ENCODE measurements at regions not wholly inside any gene's neighbourhood (a gene's known extent, or its start where the extent isn't known, plus 50 kb on each side); places are given as distances from the start of the nearest gene placed in this dataset.
"Not testable (repeated sequence)": the region's sequence is repeated elsewhere in the genome, so short reads cannot be mapped to it uniquely, and the experiment has no call there.

DNA sequence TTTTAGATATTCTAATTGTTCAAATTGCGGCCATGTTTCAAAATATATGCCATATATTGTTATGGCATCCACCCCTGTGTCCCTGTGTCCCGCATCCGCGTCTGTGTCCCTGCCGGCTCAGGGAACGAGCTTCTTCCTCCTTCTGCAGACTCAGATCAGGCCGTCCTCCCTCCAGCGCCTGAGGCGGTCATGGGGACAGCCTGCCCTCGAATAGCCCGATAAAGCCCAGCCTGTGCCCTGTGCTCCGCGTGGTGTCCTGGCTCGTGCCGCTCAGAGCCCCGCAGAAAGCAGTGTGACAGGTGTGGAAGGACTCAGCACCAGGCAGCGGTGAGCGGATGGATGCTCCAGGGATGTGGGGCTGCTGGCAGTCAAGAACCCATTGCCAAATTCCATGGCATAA, 663.4 kb upstream of the DEFB115 start:
- ChIA-PET POLR2A (ENCODE audit: partially characterized antibody) (no interaction called here), CTCF (ENCODE audit: partially characterized antibody) (no interaction called here)
- Histone ChIP-seq H3K9me3 (ENCODE audit: control insufficient read depth in 1 of 2, low read length in 2 of 2) (no peaks in the 10 kb centered on the region), H3K27ac (ENCODE audit: low read depth, low read length) (no peak overlapping the region), H3K27me3 (ENCODE audit: insufficient read depth, low read length) (no peaks in the 10 kb centered on the region), H3K4me1 (ENCODE audit: insufficient read depth, low read length) (no peaks in the 10 kb centered on the region), H3K36me3 (ENCODE audit: insufficient read depth, low read length) (no peaks in the 10 kb centered on the region), H3K4me3 (ENCODE audit: low read length in 2 of 2) (no peak overlapping the region)
- no peak overlapping the region for H3K27ac Mint-ChIP-seq
- H3K4me1 Mint-ChIP-seq = no peaks in the 10 kb centered on the region
- peaks cover 0 to 20% (median 2%) of the 10 kb centered on the region in 8 donors for H3K9me3 Mint-ChIP-seq
- no peaks in the 10 kb centered on the region for H3K36me3 Mint-ChIP-seq
- H3K4me3 Mint-ChIP-seq = no peak overlapping the region
- DNase-seq = no peak
- peaks cover 0 to 2% of the 10 kb centered on the region in 2 donors for H3K27me3 Mint-ChIP-seq
- intact Hi-C loops (cut with micrococcal nuclease) = no loop called here

DNA sequence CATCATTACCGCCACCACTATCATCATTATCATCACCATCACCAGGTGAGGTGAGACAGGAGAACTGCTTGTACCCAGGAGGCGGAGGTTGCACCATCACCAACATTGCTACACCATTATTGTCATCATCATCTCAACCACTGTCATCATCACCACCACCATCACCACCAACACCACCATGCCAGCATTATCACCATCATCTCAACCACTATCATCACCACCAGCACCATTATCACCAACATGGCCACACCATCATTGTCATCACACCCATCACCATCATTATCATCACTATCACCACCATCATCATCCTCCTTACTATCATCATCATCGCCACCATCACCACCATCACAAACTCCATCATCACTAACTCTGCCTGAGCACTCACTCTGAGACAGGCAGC, 661.8 kb upstream of the DEFB115 start:
- no peak overlapping the region for H3K4me3 Mint-ChIP-seq
- intact Hi-C loops (cut with micrococcal nuclease) = no loop called here
- Histone ChIP-seq H3K4me3 (ENCODE audit: low read length in 2 of 2) (no peak overlapping the region), H3K9me3 (ENCODE audit: control insufficient read depth in 1 of 2, low read length in 2 of 2) (no peaks in the 10 kb centered on the region), H3K27ac (ENCODE audit: low read depth, low read length) (no peak overlapping the region), H3K27me3 (ENCODE audit: insufficient read depth, low read length) (no peaks in the 10 kb centered on the region), H3K4me1 (ENCODE audit: insufficient read depth, low read length) (no peaks in the 10 kb centered on the region), H3K36me3 (ENCODE audit: insufficient read depth, low read length) (no peaks in the 10 kb centered on the region)
- H3K27me3 Mint-ChIP-seq = peaks cover 0 to 2% of the 10 kb centered on the region in 2 donors
- peaks cover 0 to 20% (median 2%) of the 10 kb centered on the region in 8 donors for H3K9me3 Mint-ChIP-seq
- CTCF ChIA-PET (ENCODE audit: partially characterized antibody) = no interaction called here
- H3K36me3 Mint-ChIP-seq = no peaks in the 10 kb centered on the region
- H3K4me1 Mint-ChIP-seq = no peaks in the 10 kb centered on the region
- H3K27ac Mint-ChIP-seq = no peak overlapping the region
- no peak for DNase-seq
- POLR2A ChIA-PET (ENCODE audit: partially characterized antibody) = no interaction called here

DNA sequence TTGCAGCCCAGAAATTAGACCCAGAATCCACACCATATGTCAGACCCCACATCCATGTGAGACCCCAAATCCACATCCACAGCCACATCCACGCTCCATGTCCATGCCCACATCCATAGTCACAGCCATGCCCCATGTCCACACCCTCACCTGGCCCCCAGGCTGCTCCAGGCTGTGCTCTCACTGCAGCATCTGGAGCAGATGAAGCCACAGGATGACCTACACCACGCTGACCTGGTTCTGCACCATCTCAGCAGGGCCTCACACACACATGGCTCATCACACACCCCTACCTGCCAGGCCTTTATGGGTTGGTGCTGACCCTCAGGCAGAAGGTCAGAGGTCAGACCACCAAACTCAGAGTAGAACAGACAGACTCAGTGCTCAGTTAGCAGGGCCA, 660.0 kb upstream of the DEFB115 start:
- H3K36me3 ChIP-seq (ENCODE audit: insufficient read depth, low read length); H3K27me3 Mint-ChIP-seq; H3K27ac Mint-ChIP-seq; H3K4me1 ChIP-seq (ENCODE audit: insufficient read depth, low read length); H3K36me3 Mint-ChIP-seq; H3K27ac ChIP-seq (ENCODE audit: low read depth, low read length); POLR2A ChIA-PET (ENCODE audit: partially characterized antibody); DNase-seq; H3K4me3 ChIP-seq (ENCODE audit: low read length in 2 of 2); H3K4me3 Mint-ChIP-seq; intact Hi-C loops (cut with micrococcal nuclease); H3K27me3 ChIP-seq (ENCODE audit: insufficient read depth, low read length); CTCF ChIA-PET (ENCODE audit: partially characterized antibody); H3K9me3 ChIP-seq (ENCODE audit: control insufficient read depth in 1 of 2, low read length in 2 of 2); H3K4me1 Mint-ChIP-seq: not testable (repeated sequence)
- peaks cover 0 to 27% (median 6%) of the 10 kb centered on the region in 8 donors for H3K9me3 Mint-ChIP-seq

DNA sequence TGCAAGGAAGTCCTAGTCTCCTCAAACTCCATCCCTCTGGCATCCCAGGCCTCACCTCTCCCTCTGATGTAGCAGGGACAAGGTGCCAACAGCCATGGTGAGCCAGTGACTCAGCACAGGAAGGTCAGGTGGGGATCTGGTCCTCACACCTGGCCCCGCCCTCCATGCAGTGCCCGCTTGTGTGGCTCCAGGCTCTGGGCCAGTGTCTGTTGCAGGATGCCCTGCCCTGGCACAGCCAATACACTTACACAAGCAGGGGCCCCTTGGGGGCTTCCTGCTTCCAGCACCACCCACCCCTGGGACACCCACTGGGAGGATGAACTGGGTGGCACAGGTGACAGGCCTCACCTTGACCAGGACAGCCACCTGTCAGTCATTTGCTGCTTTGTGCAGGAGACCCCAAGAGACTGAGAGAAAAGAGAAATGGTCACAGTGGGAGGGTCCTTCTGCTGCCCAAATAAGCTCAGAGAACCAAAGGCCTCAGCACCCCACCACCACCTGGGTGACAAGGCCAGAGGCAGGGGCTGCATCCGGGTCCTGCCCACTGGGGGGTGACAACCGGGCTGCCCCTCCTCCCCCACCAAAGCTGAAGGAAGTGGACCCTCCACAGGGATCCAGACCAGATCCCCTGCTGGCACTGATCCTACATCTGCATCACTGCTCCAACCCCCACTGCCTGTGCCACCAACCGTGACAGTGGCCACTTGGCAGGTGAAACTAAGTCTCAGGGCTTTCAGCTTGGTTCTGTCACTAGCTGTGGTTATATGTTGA, 658.8 kb upstream of the DEFB115 start:
- Histone ChIP-seq H3K4me3 (ENCODE audit: low read length in 2 of 2) (no peak overlapping the region), H3K36me3 (ENCODE audit: insufficient read depth, low read length) (no peaks in the 10 kb centered on the region), H3K27ac (ENCODE audit: low read depth, low read length) (no peak overlapping the region), H3K4me1 (ENCODE audit: insufficient read depth, low read length) (no peaks in the 10 kb centered on the region), H3K27me3 (ENCODE audit: insufficient read depth, low read length) (no peaks in the 10 kb centered on the region), H3K9me3 (ENCODE audit: control insufficient read depth in 1 of 2, low read length in 2 of 2) (no peaks in the 10 kb centered on the region)
- H3K9me3 Mint-ChIP-seq = peaks cover 0 to 23% (median 7%) of the 10 kb centered on the region in 8 donors
- H3K4me1 Mint-ChIP-seq = no peaks in the 10 kb centered on the region
- intact Hi-C loops (cut with micrococcal nuclease) = no loop called here
- no peak for DNase-seq
- no peak overlapping the region for H3K4me3 Mint-ChIP-seq
- peaks cover 0 to 2% of the 10 kb centered on the region in 2 donors for H3K27me3 Mint-ChIP-seq
- ChIA-PET CTCF (ENCODE audit: partially characterized antibody) (no interaction called here), POLR2A (ENCODE audit: partially characterized antibody) (no interaction called here)
- H3K27ac Mint-ChIP-seq = no peak overlapping the region
- no peaks in the 10 kb centered on the region for H3K36me3 Mint-ChIP-seq

DNA sequence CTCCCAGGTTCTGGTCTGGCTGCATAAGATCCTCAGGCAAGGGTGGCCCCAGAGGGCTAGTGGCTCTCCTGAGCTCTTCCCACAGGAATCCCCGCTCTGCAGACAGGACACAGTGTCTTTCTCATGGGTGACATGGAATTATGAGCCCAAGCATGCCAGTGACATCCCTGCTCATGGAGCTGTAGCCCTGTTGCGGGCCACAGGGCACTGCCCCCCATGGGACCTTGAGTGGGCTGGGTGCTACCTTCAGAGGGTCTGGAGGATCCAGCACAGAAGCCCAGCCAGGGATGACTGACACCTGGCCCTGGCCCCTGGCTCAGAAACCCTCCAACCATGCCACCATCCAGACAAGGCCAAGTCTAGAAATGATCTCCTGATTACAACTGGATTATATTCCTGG, 657.5 kb upstream of the DEFB115 start:
- POLR2A ChIA-PET (ENCODE audit: partially characterized antibody) = no interaction called here

DNA sequence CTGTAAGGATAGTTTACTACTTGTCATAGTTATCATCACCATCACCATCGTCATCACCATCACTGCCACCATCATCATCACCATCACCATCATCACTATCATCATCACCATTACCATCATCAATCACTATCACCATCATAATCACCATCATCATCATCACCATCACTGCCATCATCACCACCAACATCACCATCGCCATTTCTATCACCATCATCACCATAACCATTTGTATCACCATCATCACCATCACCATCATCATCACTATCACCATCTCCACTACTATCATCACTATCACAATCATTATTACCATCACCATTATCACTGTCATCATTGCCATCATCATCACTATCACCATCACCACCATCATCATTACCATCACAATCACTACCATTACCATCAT, 655.5 kb upstream of the DEFB115 start:
- Mint-ChIP-seq H3K27me3 (no peaks in the 10 kb centered on the region), H3K4me1 (no peaks in the 10 kb centered on the region), H3K9me3 (peaks cover 7 to 43% (median 12%) of the 10 kb centered on the region in 8 donors), H3K4me3 (no peak overlapping the region), H3K36me3 (no peaks in the 10 kb centered on the region), H3K27ac (no peak overlapping the region)
- CTCF ChIA-PET (ENCODE audit: partially characterized antibody) = no interaction called here
- no peaks in the 10 kb centered on the region for H3K36me3 ChIP-seq (ENCODE audit: insufficient read depth, low read length)
- H3K27me3 ChIP-seq (ENCODE audit: insufficient read depth, low read length) = no peaks in the 10 kb centered on the region
- no peaks in the 10 kb centered on the region for H3K4me1 ChIP-seq (ENCODE audit: insufficient read depth, low read length)
- POLR2A ChIA-PET (ENCODE audit: partially characterized antibody) = no interaction called here
- no peak overlapping the region for H3K27ac ChIP-seq (ENCODE audit: low read depth, low read length)
- H3K4me3 ChIP-seq (ENCODE audit: low read length in 2 of 2) = no peak overlapping the region
- H3K9me3 ChIP-seq (ENCODE audit: control insufficient read depth in 1 of 2, low read length in 2 of 2) = no peaks in the 10 kb centered on the region
- intact Hi-C loops (cut with micrococcal nuclease) = no loop called here
- no peak for DNase-seq

More for the DNA sequence above, 657.5 kb upstream of the DEFB115 start:
- no peaks in the 10 kb centered on the region for H3K36me3 ChIP-seq (ENCODE audit: insufficient read depth, low read length)
- Mint-ChIP-seq H3K4me3 (no peak overlapping the region), H3K36me3 (no peaks in the 10 kb centered on the region), H3K9me3 (peaks cover 3 to 33% (median 7%) of the 10 kb centered on the region in 8 donors), H3K27ac (no peak overlapping the region), H3K4me1 (no peaks in the 10 kb centered on the region), H3K27me3 (no peaks in the 10 kb centered on the region)
- H3K9me3 ChIP-seq (ENCODE audit: control insufficient read depth in 1 of 2, low read length in 2 of 2) = no peaks in the 10 kb centered on the region
- no peak for DNase-seq
- intact Hi-C loops (cut with micrococcal nuclease) = no loop called here
- no peak overlapping the region for H3K27ac ChIP-seq (ENCODE audit: low read depth, low read length)
- no peaks in the 10 kb centered on the region for H3K4me1 ChIP-seq (ENCODE audit: insufficient read depth, low read length)
- CTCF ChIA-PET (ENCODE audit: partially characterized antibody) = no interaction called here
- H3K27me3 ChIP-seq (ENCODE audit: insufficient read depth, low read length) = no peaks in the 10 kb centered on the region
- H3K4me3 ChIP-seq (ENCODE audit: low read length in 2 of 2) = no peak overlapping the region

DNA sequence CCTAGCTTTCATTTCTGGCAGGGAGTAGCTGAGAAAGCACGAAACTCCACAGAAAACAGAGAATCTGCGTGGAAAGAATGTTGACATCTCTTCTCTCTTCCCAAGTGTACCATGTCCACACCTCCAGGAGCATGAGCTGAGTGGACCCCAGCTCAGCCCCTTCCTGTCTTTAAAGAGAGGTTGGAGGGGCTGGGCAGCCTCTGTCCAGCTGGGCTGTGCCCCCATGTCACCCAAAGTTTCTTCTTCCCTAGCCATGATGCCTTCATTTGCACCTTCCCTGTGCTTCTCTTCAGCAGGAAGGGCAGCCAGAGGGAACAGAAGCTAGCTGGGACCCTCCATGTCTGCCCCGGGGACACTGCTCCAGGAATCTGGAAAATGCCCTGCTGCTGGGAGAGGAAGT, 655.0 kb upstream of the DEFB115 start:
- DNase-seq = no peak
- intact Hi-C loops (cut with micrococcal nuclease) = no loop called here
- H3K4me1 ChIP-seq (ENCODE audit: insufficient read depth, low read length) = no peaks in the 10 kb centered on the region
- H3K36me3 ChIP-seq (ENCODE audit: insufficient read depth, low read length) = no peaks in the 10 kb centered on the region
- H3K27ac ChIP-seq (ENCODE audit: low read depth, low read length) = no peak overlapping the region
- no peaks in the 10 kb centered on the region for H3K36me3 Mint-ChIP-seq
- no peaks in the 10 kb centered on the region for H3K4me1 Mint-ChIP-seq
- no peak overlapping the region for H3K27ac Mint-ChIP-seq
- H3K4me3 ChIP-seq (ENCODE audit: low read length in 2 of 2) = no peak overlapping the region
- peaks cover 7 to 40% (median 10%) of the 10 kb centered on the region in 8 donors for H3K9me3 Mint-ChIP-seq
- no peaks in the 10 kb centered on the region for H3K27me3 ChIP-seq (ENCODE audit: insufficient read depth, low read length)
- ChIA-PET POLR2A (ENCODE audit: partially characterized antibody) (no interaction called here), CTCF (ENCODE audit: partially characterized antibody) (no interaction called here)
- no peaks in the 10 kb centered on the region for H3K9me3 ChIP-seq (ENCODE audit: control insufficient read depth in 1 of 2, low read length in 2 of 2)
- H3K27me3 Mint-ChIP-seq = no peaks in the 10 kb centered on the region
- H3K4me3 Mint-ChIP-seq = no peak overlapping the region

DNA sequence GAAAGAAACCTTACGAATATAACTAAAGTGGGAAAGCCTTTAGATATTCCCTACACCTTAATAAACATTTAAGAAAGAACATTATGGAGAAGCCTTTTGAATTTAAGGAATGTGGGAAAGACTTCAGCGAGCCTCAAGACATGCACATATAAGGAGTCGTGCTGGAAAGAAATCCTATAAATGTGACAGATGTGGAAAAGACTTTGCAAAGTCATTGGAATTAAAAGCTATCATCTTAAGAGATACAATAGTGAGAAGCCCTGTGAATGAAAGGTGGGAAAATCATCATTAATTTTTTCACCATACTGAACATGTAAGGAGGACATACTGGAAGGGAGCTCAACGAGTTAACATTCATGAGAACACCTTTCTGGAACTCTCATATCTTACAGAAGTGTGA, 650.5 kb upstream of the DEFB115 start:
- no peaks in the 10 kb centered on the region for H3K4me1 ChIP-seq (ENCODE audit: insufficient read depth, low read length)
- H3K27me3 ChIP-seq (ENCODE audit: insufficient read depth, low read length) = no peaks in the 10 kb centered on the region
- POLR2A ChIA-PET (ENCODE audit: partially characterized antibody) = no interaction called here
- H3K27me3 Mint-ChIP-seq = no peaks in the 10 kb centered on the region
- CTCF ChIA-PET (ENCODE audit: partially characterized antibody) = no interaction called here
- peaks cover 7 to 46% (median 14%) of the 10 kb centered on the region in 8 donors for H3K9me3 Mint-ChIP-seq
- H3K27ac ChIP-seq (ENCODE audit: low read depth, low read length) = no peak overlapping the region
- no peak overlapping the region for H3K4me3 ChIP-seq (ENCODE audit: low read length in 2 of 2)
- intact Hi-C loops (cut with micrococcal nuclease) = no loop called here
- H3K4me3 Mint-ChIP-seq = no peak overlapping the region
- no peak for DNase-seq
- no peak overlapping the region for H3K27ac Mint-ChIP-seq
- peaks cover 0 to 3% (median 0%) of the 10 kb centered on the region in 4 donors for H3K4me1 Mint-ChIP-seq
- no peaks in the 10 kb centered on the region for H3K36me3 ChIP-seq (ENCODE audit: insufficient read depth, low read length)
- no peaks in the 10 kb centered on the region for H3K36me3 Mint-ChIP-seq
- H3K9me3 ChIP-seq (ENCODE audit: control insufficient read depth in 1 of 2, low read length in 2 of 2) = no peaks in the 10 kb centered on the region

Measured in CD4-positive, alpha-beta memory T cell (primary cell).